ENCODE measurements at regions not wholly inside any gene's neighbourhood (a gene's known extent, or its start where the extent isn't known, plus 50 kb on each side); places are given as distances from the start of the nearest gene placed in this dataset.

GRCh38 chr9:33677506-33677809 lies 117.9 kb upstream of the PRSS3 start:
- DNase-seq = no peak
- peak overlapping the region; percentile 35 to 46 for H3K4me3 ChIP-seq
- intact Hi-C loops (cut with DNase I) = no loop called here
- no peaks in the 10 kb centered on the region for H3K36me3 ChIP-seq
- ATAC-seq = no peak
- peaks cover 16 to 88% of the 10 kb centered on the region in 2 donors for H3K27me3 ChIP-seq
- TF ChIP-seq CTCF (IDR thresholded peaks at IDR 0.05) = no peak
- H3K4me1 ChIP-seq = peaks cover 0 to 11% of the 10 kb centered on the region in 2 donors
- H3K9me3 ChIP-seq = no peaks in the 10 kb centered on the region
- H3K27ac ChIP-seq = peak overlapping the region in 1 of 2 donors; percentile 37

- Histone ChIP-seq H3K27me3 (peaks cover 16 to 89% of the 10 kb centered on the region in 2 donors), H3K4me3 (no peak overlapping the region), H3K9me3 (no peaks in the 10 kb centered on the region), H3K4me1 (peaks cover 0 to 11% of the 10 kb centered on the region in 2 donors), H3K36me3 (no peaks in the 10 kb centered on the region), H3K27ac (no peak overlapping the region)
- no peak for TF ChIP-seq CTCF (IDR thresholded peaks at IDR 0.05)
- DNase-seq = no peak
- ATAC-seq = no peak
- intact Hi-C loops (cut with DNase I) = no loop called here
Observed at GRCh38 chr9:33677961-33678360, 117.4 kb upstream of the PRSS3 start.

- H3K4me3 ChIP-seq = no peak overlapping the region
- DNase-seq (no peak), ATAC-seq (no peak)
- H3K4me1 ChIP-seq = no peaks in the 10 kb centered on the region
- H3K36me3 ChIP-seq = no peaks in the 10 kb centered on the region
- no peak for TF ChIP-seq CTCF (IDR thresholded peaks at IDR 0.05)
- H3K27me3 ChIP-seq = peaks cover 8 to 49% of the 10 kb centered on the region in 2 donors
- no peaks in the 10 kb centered on the region for H3K9me3 ChIP-seq
- H3K27ac ChIP-seq = no peak overlapping the region
- intact Hi-C loops (cut with DNase I) = no loop called here
Observed at GRCh38 chr9:33682551-33682950, 112.8 kb upstream of the PRSS3 start.

- DNase-seq = no peak
- no peak overlapping the region for H3K4me3 ChIP-seq
Observed at GRCh38 chr9:33684831-33685230, 110.5 kb upstream of the PRSS3 start.

DNA sequence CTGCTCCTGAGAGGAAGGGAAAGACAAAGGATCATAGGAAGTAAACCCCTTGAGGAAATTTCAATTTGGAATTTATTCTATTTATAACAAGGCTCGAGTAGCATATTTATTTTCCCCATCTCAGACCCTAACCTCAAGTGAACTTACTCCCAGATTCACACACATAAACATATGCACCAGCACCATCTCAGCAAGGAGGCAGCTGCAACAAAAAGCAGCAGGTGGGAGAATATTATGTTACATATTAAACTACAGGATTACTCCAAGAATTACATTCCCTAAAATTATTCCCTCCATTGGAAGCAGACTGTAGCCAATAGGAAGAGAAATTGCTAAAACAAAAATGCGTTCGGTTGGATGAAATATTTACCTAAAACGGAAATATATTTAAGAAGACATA lies 108.4 kb upstream of the PRSS3 start:
- Histone ChIP-seq H3K9me3 (no peaks in the 10 kb centered on the region), H3K27me3 (peaks cover 0 to 6% of the 10 kb centered on the region in 2 donors), H3K36me3 (no peaks in the 10 kb centered on the region), H3K27ac (no peak overlapping the region), H3K4me3 (no peak overlapping the region), H3K4me1 (no peaks in the 10 kb centered on the region)
- DNase-seq (no peak), ATAC-seq (no peak)
- TF ChIP-seq CTCF (IDR thresholded peaks at IDR 0.05) = no peak
- intact Hi-C loops (cut with DNase I) = no loop called here

More at GRCh38 chr9:33684831-33685230, 110.5 kb upstream of the PRSS3 start:
- Histone ChIP-seq H3K4me1 (no peaks in the 10 kb centered on the region), H3K27me3 (peaks cover 0 to 26% of the 10 kb centered on the region in 2 donors), H3K36me3 (no peaks in the 10 kb centered on the region), H3K27ac (no peak overlapping the region), H3K9me3 (no peaks in the 10 kb centered on the region)
- TF ChIP-seq CTCF (IDR thresholded peaks at IDR 0.05) = no peak
- intact Hi-C loops (cut with DNase I) = no loop called here
- no peak for ATAC-seq

Data from left lung (tissue), 4 donors.